Tongue (tissue), 1 donor: ENCODE measurements at regions not wholly inside any gene's neighbourhood (a gene's known extent, or its start where the extent isn't known, plus 50 kb on each side); places are given as distances from the start of the nearest gene placed in this dataset.
A peak's percentile ranks its signal among the peaks of the same experiment; 100 is the strongest.
"Not testable (repeated sequence)": the region's sequence is repeated elsewhere in the genome, so short reads cannot be mapped to it uniquely, and the experiment has no call there.

Experiments used
- DNase-seq: peaks from one replicate; pipeline ENCODE4 v3.0.0-alpha.2; 2015

- DNase-seq, result no peak
These were observed 874.1 kb upstream of the B3GALT2 start for GRCh38 chr1:194060481-194060880.

GRCh38 chr1:194058268-194058667 lies 871.9 kb upstream of the B3GALT2 start:
- not testable (repeated sequence) for DNase-seq

- no peak for DNase-seq
These were observed 869.8 kb upstream of the B3GALT2 start for GRCh38 chr1:194056169-194056568.

GRCh38 chr1:194055536-194055935 lies 869.1 kb upstream of the B3GALT2 start:
- no peak for DNase-seq

- no peak for DNase-seq
These were observed 866.3 kb upstream of the B3GALT2 start for GRCh38 chr1:194052514-194053338.

GRCh38 chr1:194047921-194048320 lies 861.5 kb upstream of the B3GALT2 start:
- DNase-seq, result no peak

- no peak for DNase-seq
These were observed 860.8 kb upstream of the B3GALT2 start for GRCh38 chr1:194047206-194047605.

GRCh38 chr1:194045416-194045815 lies 859.0 kb upstream of the B3GALT2 start:
- no peak for DNase-seq

GRCh38 chr1:194044892-194045291 lies 858.5 kb upstream of the B3GALT2 start:
- no peak for DNase-seq

GRCh38 chr1:194043984-194044755 lies 857.8 kb upstream of the B3GALT2 start:
- DNase-seq, result no peak

GRCh38 chr1:194042736-194043135 lies 856.3 kb upstream of the B3GALT2 start:
- DNase-seq, result peak; percentile 35

- peak; percentile 34 for DNase-seq
These were observed 854.1 kb upstream of the B3GALT2 start for GRCh38 chr1:194040496-194040895.

- no peak for DNase-seq
These were observed 853.2 kb upstream of the B3GALT2 start for GRCh38 chr1:194039578-194039977.

GRCh38 chr1:194033646-194034045 lies 847.2 kb upstream of the B3GALT2 start:
- DNase-seq, result no peak

- peak; percentile 16 for DNase-seq
These were observed 841.6 kb upstream of the B3GALT2 start for GRCh38 chr1:194028002-194028401.

- no peak for DNase-seq
These were observed 840.0 kb upstream of the B3GALT2 start for GRCh38 chr1:194026422-194026821.

GRCh38 chr1:194024659-194025058 lies 838.2 kb upstream of the B3GALT2 start:
- DNase-seq, result no peak

- DNase-seq, result no peak
These were observed 827.6 kb upstream of the B3GALT2 start for GRCh38 chr1:194014014-194014413.

GRCh38 chr1:194013561-194013960 lies 827.1 kb upstream of the B3GALT2 start:
- no peak for DNase-seq

- no peak for DNase-seq
These were observed 817.7 kb upstream of the B3GALT2 start for GRCh38 chr1:194004146-194004545.

- DNase-seq, result not testable (repeated sequence)
These were observed 815.4 kb upstream of the B3GALT2 start for GRCh38 chr1:194001726-194002350.

- DNase-seq, result no peak
These were observed 802.5 kb upstream of the B3GALT2 start for GRCh38 chr1:193988885-193989284.

GRCh38 chr1:193979219-193979618 lies 792.8 kb upstream of the B3GALT2 start:
- no peak for DNase-seq
